GM23338 (cell line): ENCODE measurements at regions not wholly inside any gene's neighbourhood (a gene's known extent, or its start where the extent isn't known, plus 50 kb on each side); places are given as distances from the start of the nearest gene placed in this dataset.

ENCODE experiments used
- ATAC-seq: fragments of 200-7000 bp; cut with Tn5 transposase; 3 replicates; pipeline ENCODE4 v1.9.1; 2020
- DNase-seq: peaks from one replicate; pipeline ENCODE4 v3.0.0-alpha.2; 2015; ENCODE audit warnings: low spot score
- H2AFZ ChIP-seq: fragments of 200-600 bp; sonication (generic); 2 replicates; pipeline ENCODE4 v1.8.0; 2016; ENCODE audit warnings: antibody characterized with exemption, mild to moderate bottlenecking, moderate library complexity
- H3F3A ChIP-seq: fragments of 200-600 bp; sonication (generic); replicated peaks from 2 replicates; pipeline ENCODE4 v1.8.0; 2017; ENCODE audit warnings: antibody characterized with exemption, mixed run types, low read depth
- H3K27ac ChIP-seq: fragments of 200-600 bp; sonication (generic); 2 replicates; pipeline ENCODE4 v1.6.1; 2016; ENCODE audit warnings: low read depth
- H3K27me3 ChIP-seq: fragments of 200-600 bp; sonication (generic); 2 replicates; pipeline ENCODE4 v1.8.0; 2016; ENCODE audit warnings: mild to moderate bottlenecking, mixed run types, moderate library complexity; ENCODE audit not compliant: insufficient read depth
- H3K36me3 ChIP-seq: fragments of 200-600 bp; sonication (generic); 2 replicates; pipeline ENCODE4 v1.8.0; 2016; ENCODE audit warnings: mild to moderate bottlenecking; ENCODE audit not compliant: insufficient read depth
- H3K4me1 ChIP-seq: fragments of 200-600 bp; sonication (generic); 2 replicates; pipeline ENCODE4 v1.8.0; 2016; ENCODE audit warnings: mild to moderate bottlenecking, moderate library complexity; ENCODE audit not compliant: insufficient read depth
- H3K4me2 ChIP-seq: fragments of 200-600 bp; sonication (generic); 2 replicates; pipeline ENCODE4 v1.7.1; 2017; ENCODE audit warnings: mixed run types
- H3K4me3 ChIP-seq: fragments of 200-600 bp; sonication (generic); 2 replicates; pipeline ENCODE4 v1.6.1; 2016; ENCODE audit warnings: mixed run types
- H3K79me2 ChIP-seq: fragments of 200-600 bp; sonication (generic); replicated peaks from 2 replicates; pipeline ENCODE4 v1.8.0; 2017; ENCODE audit warnings: mild to moderate bottlenecking; ENCODE audit not compliant: insufficient read depth
- H3K9me2 ChIP-seq: fragments of 200-600 bp; sonication (generic); 2 replicates; pipeline ENCODE4 v1.8.0; 2017; ENCODE audit not compliant: insufficient read depth
- H4K20me1 ChIP-seq: fragments of 200-600 bp; sonication (generic); replicated peaks from 2 replicates; pipeline ENCODE4 v1.8.0; 2017; ENCODE audit warnings: mild to moderate bottlenecking; ENCODE audit not compliant: insufficient read depth
- H3K27ac Mint-ChIP-seq: 2 replicates; pipeline ENCODE4 v1.8.0; 2020; ENCODE audit warnings: inconsistent platforms, mild to moderate bottlenecking, moderate library complexity, mixed read lengths
- H3K27me3 Mint-ChIP-seq: 3 replicates; pipeline ENCODE4 v1.8.0; 2022; ENCODE audit warnings: low read depth, mild to moderate bottlenecking, moderate library complexity, mixed read lengths, inconsistent platforms; ENCODE audit not compliant: insufficient read depth, poor library complexity
- H3K36me3 Mint-ChIP-seq: 3 replicates; pipeline ENCODE4 v1.8.0; 2021; ENCODE audit warnings: low read depth, mild to moderate bottlenecking, inconsistent platforms, moderate library complexity, mixed read lengths
- H3K4me1 Mint-ChIP-seq: 3 replicates; pipeline ENCODE4 v1.8.0; 2020; ENCODE audit warnings: mild to moderate bottlenecking, inconsistent platforms, mixed read lengths
- H3K4me3 Mint-ChIP-seq: 3 replicates; pipeline ENCODE4 v1.8.0; 2021; ENCODE audit warnings: moderate library complexity, mild to moderate bottlenecking, inconsistent platforms, mixed read lengths
- H3K9me3 Mint-ChIP-seq: 3 replicates; pipeline ENCODE4 v1.8.0; 2020; ENCODE audit warnings: moderate library complexity, mild to moderate bottlenecking, inconsistent platforms, mixed read lengths
- CREB1 ChIP-seq: fragments of 250-450 bp; sonication (Bioruptor Pico); IDR thresholded peaks from 2 replicates; pipeline ENCODE4 v1.5.0; 2020; ENCODE audit warnings: low read depth, mild to moderate bottlenecking, moderate library complexity
- CTCF ChIP-seq, 2 experiments: fragments of 200-600 bp in 1 of 2; sonication (generic) in 1 of 2; conservative IDR thresholded peaks; 2 replicates each; pipeline versions ENCODE4 v1.5.1 to v1.6.1; 2016 to 2017; ENCODE audit warnings: antibody characterized with exemption in 2 of 2, low read depth in 2 of 2, mild to moderate bottlenecking in 2 of 2, moderate library complexity in 1 of 2
- ETS1 ChIP-seq: IDR thresholded peaks from 2 replicates; pipeline ENCODE4 v1.6.1; 2016; ENCODE audit warnings: antibody characterized with exemption
- EZH2 ChIP-seq: fragments of 200-600 bp; sonication (generic); IDR thresholded peaks from one replicate; pipeline ENCODE4 v1.8.0; 2017; ENCODE audit warnings: antibody characterized with exemption, mild to moderate bottlenecking, low read depth; ENCODE audit not compliant: unreplicated experiment
- NANOG ChIP-seq: IDR thresholded peaks from 2 replicates; pipeline ENCODE4 v1.6.1; 2016; ENCODE audit warnings: antibody characterized with exemption, borderline replicate concordance
- POLR2AphosphoS5 ChIP-seq: IDR thresholded peaks from 2 replicates; pipeline ENCODE4 v1.6.1; 2016; ENCODE audit warnings: antibody characterized with exemption, low read depth
- REST ChIP-seq: IDR thresholded peaks from one replicate; pipeline ENCODE4 v1.6.1; 2018; ENCODE audit warnings: antibody characterized with exemption; ENCODE audit not compliant: unreplicated experiment
- STAT1 ChIP-seq: IDR thresholded peaks from one replicate; pipeline ENCODE4 v1.6.1; 2016; ENCODE audit warnings: antibody characterized with exemption; ENCODE audit not compliant: unreplicated experiment
- ZNF114 ChIP-seq: fragments of 250-450 bp; sonication (Bioruptor Pico); IDR thresholded peaks from 2 replicates; pipeline ENCODE4 v1.5.0; 2020; ENCODE audit warnings: mild to moderate bottlenecking, moderate library complexity

- Histone ChIP-seq H3K79me2 (no peaks in the 10 kb centered on the region), H3K4me1 (no peaks in the 10 kb centered on the region), H3K4me3 (no peak overlapping the region), H2AFZ (no peak overlapping the region), H3K9me2 (no peaks in the 10 kb centered on the region; the same call in 1 of the 2 replicates), H3K27me3 (no peaks in the 10 kb centered on the region), H3K36me3 (no peaks in the 10 kb centered on the region), H3K4me2 (no peak overlapping the region), H4K20me1 (no peaks in the 10 kb centered on the region), H3F3A (no peaks in the 10 kb centered on the region), H3K27ac (no peak overlapping the region)
- DNase-seq (no peak), ATAC-seq (no peak)
- Mint-ChIP-seq H3K36me3 (no peaks in the 10 kb centered on the region), H3K27me3 (no peaks in the 10 kb centered on the region), H3K4me3 (no peak overlapping the region), H3K9me3 (peaks cover 2% of the 10 kb centered on the region; the same call in 1 of the 3 replicates), H3K27ac (no peak overlapping the region), H3K4me1 (no peaks in the 10 kb centered on the region)
- TF ChIP-seq STAT1 (no peak), ETS1 (no peak), NANOG (no peak), CTCF (conservative IDR thresholded peaks at IDR 0.05; ENCODE audit: low read depth in 2 of 2) (no peak)
These were observed 1003.0 kb downstream of the TTLL7 start for GRCh38 chr1:82995951-82996350.

GRCh38 chr1:82994616-82995263 lies 1004.2 kb downstream of the TTLL7 start:
- Histone ChIP-seq H3K4me3 (no peak overlapping the region), H3K79me2 (no peaks in the 10 kb centered on the region), H3K36me3 (no peaks in the 10 kb centered on the region), H2AFZ (0 out of 2 replicates have a peak overlapping the region, but pooled peaks have one; percentile 57), H3K4me1 (no peaks in the 10 kb centered on the region), H3K9me2 (no peaks in the 10 kb centered on the region; the same call in 1 of the 2 replicates), H3K4me2 (no peak overlapping the region), H4K20me1 (no peaks in the 10 kb centered on the region), H3K27ac (no peak overlapping the region), H3F3A (no peaks in the 10 kb centered on the region), H3K27me3 (no peaks in the 10 kb centered on the region)
- H3K4me3 Mint-ChIP-seq, result no peak overlapping the region
- H3K27me3 Mint-ChIP-seq, result no peaks in the 10 kb centered on the region
- peak overlapping the region; percentile 58 for H3K27ac Mint-ChIP-seq
- no peak for DNase-seq
- ATAC-seq, result no peak
- no peaks in the 10 kb centered on the region for H3K4me1 Mint-ChIP-seq
- H3K9me3 Mint-ChIP-seq, result peaks cover 2% of the 10 kb centered on the region; the same call in 1 of the 3 replicates
- H3K36me3 Mint-ChIP-seq, result no peaks in the 10 kb centered on the region
- TF ChIP-seq ZNF114 (no peak), STAT1 (no peak), REST (no peak), EZH2 (no peak), CREB1 (CRISPR knock-in tag) (no peak), POLR2AphosphoS5 (no peak)
